ENCODE measurements at regions not wholly inside any gene's neighbourhood (a gene's known extent, or its start where the extent isn't known, plus 50 kb on each side); places are given as distances from the start of the nearest gene placed in this dataset.

DNA sequence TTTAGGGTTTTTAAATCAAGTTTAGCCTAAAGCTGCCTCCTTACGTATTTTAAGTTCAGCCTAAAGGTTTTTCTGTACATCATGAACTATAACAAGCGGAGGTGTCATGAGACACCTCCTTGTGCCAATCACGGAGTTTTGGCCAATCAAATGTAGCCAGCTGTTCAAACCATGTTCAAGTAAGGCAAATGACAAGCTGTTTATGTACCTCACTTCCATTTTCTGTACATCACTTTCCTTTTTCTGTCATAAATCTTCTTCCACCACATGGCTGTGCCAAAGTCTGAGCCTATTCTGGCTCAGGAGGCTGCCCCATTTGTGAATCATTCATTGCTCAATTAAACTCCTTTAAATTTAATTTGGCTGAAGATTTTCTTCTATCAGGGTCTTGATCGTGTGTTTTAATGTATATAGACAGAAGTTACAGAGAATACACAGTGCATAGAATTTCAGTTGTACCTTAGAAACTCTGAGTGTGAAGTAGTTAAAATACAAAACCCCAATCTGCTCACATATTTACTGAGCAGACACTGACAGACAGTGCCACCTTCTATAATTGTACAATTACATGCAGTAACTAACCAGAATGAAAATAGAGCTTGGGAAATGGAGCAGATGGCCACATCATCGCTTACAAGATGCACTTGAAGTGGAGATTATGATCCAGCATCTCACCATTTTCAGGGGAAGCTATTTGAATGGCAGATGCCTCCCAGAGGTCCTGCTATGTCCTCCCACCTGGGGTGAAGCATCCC, 76.9 kb upstream of the LANCL2 start:
- TF ChIP-seq, protein P1, sequence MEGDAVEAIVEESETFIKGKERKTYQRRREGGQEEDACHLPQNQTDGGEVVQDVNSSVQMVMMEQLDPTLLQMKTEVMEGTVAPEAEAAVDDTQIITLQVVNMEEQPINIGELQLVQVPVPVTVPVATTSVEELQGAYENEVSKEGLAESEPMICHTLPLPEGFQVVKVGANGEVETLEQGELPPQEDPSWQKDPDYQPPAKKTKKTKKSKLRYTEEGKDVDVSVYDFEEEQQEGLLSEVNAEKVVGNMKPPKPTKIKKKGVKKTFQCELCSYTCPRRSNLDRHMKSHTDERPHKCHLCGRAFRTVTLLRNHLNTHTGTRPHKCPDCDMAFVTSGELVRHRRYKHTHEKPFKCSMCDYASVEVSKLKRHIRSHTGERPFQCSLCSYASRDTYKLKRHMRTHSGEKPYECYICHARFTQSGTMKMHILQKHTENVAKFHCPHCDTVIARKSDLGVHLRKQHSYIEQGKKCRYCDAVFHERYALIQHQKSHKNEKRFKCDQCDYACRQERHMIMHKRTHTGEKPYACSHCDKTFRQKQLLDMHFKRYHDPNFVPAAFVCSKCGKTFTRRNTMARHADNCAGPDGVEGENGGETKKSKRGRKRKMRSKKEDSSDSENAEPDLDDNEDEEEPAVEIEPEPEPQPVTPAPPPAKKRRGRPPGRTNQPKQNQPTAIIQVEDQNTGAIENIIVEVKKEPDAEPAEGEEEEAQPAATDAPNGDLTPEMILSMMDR (conservative IDR thresholded peaks at IDR 0.05), result no peak
- no peak for TF ChIP-seq EZH2 (IDR thresholded peaks at IDR 0.05; ENCODE audit: low read depth)
